ENCODE measurements at regions not wholly inside any gene's neighbourhood (a gene's known extent, or its start where the extent isn't known, plus 50 kb on each side); places are given as distances from the start of the nearest gene placed in this dataset.
"Not testable (repeated sequence)": the region's sequence is repeated elsewhere in the genome, so short reads cannot be mapped to it uniquely, and the experiment has no call there.

- H3K79me1 ChIP-seq (ENCODE audit: insufficient read depth, low read depth, low read length, poor library complexity, severe bottlenecking) = no peaks in the 10 kb centered on the region
- no peak overlapping the region for H3K9ac ChIP-seq (ENCODE audit: extremely low read depth, insufficient read length, low read length)
- no peak overlapping the region for H4K5ac ChIP-seq (ENCODE audit: insufficient read length, low read depth, low read length)
- no peak overlapping the region for H3K4me2 ChIP-seq (ENCODE audit: insufficient read depth, insufficient read length, low read length)
- no peaks in the 10 kb centered on the region for H3K79me2 ChIP-seq (ENCODE audit: insufficient read depth, low read length)
- no CpG with 5 or more reads among the region's 3 CpGs for WGBS (ENCODE audit: extremely low coverage, insufficient read length, low lambda C conversion rate)
- H3K4me1 ChIP-seq (ENCODE audit: insufficient read depth, low read length) = no peaks in the 10 kb centered on the region
- Mint-ChIP-seq H3K36me3 (ENCODE audit: insufficient read depth in 1 of 3, low read depth in 3 of 3) (no peaks in the 10 kb centered on the region; a peak in 1 of 7 replicates), H3K27ac (no peak overlapping the region), H3K4me3 (no peak overlapping the region), H3K4me1 (no peaks in the 10 kb centered on the region), H3K27me3 (ENCODE audit: low read depth) (no peaks in the 10 kb centered on the region), H3K9me3 (peaks cover under 1% of the 10 kb centered on the region in 2 experiments; a peak in 2 of 5 replicates)
- H4K91ac ChIP-seq (ENCODE audit: insufficient read length, low read depth, low read length) = no peak overlapping the region
- no peak for TF ChIP-seq CTCF (conservative IDR thresholded peaks at IDR 0.05)
- H3K9me3 ChIP-seq (ENCODE audit: control insufficient read depth, low read depth, low read length) = no peaks in the 10 kb centered on the region
- DNase-seq = no peak
- H2AK5ac ChIP-seq (ENCODE audit: insufficient read length, low read length) = no peak overlapping the region
- H3K14ac ChIP-seq (ENCODE audit: insufficient read depth, low read length) = no peak overlapping the region
- no peak overlapping the region for H3K23ac ChIP-seq (ENCODE audit: insufficient read length, low read depth, low read length)
- no peak overlapping the region for H3K4ac ChIP-seq (ENCODE audit: low read depth, low read length)
- H3K23me2 ChIP-seq (ENCODE audit: insufficient read length, low read depth, low read length, poor library complexity, severe bottlenecking) = no peaks in the 10 kb centered on the region
- no peak overlapping the region for H2BK12ac ChIP-seq (ENCODE audit: insufficient read length, low read depth, low read length)
- no peak overlapping the region for H3K18ac ChIP-seq (ENCODE audit: insufficient read length, low read depth, low read length)
- no peaks in the 10 kb centered on the region for H3K27me3 ChIP-seq (ENCODE audit: insufficient read depth, low read length)
- no peak overlapping the region for H2BK20ac ChIP-seq (ENCODE audit: low read depth, low read length, poor library complexity, severe bottlenecking)
- H2BK120ac ChIP-seq (ENCODE audit: low read depth, low read length, poor library complexity, severe bottlenecking) = no peak overlapping the region
- H2AFZ ChIP-seq (ENCODE audit: low read length) = no peak overlapping the region
- H3K56ac ChIP-seq (ENCODE audit: insufficient read length, low read depth, low read length) = no peak overlapping the region
- no peak overlapping the region for H3K27ac ChIP-seq (ENCODE audit: insufficient read length, low read depth, low read length)
- no peaks in the 10 kb centered on the region for H4K20me1 ChIP-seq (ENCODE audit: control insufficient read depth, insufficient read depth, insufficient read length)
- H4K8ac ChIP-seq (replicated peaks; ENCODE audit: insufficient read length, low read depth, low read length) = no peak overlapping the region
- no peak overlapping the region for H2BK15ac ChIP-seq (ENCODE audit: low read depth, low read length)
- no peak overlapping the region for H3T11ph ChIP-seq (ENCODE audit: low read length)
- no peak overlapping the region for H2BK5ac ChIP-seq (ENCODE audit: insufficient read length, low read length)
Measured at GRCh38 chr11:106311531-106312230, 234.2 kb downstream of the AASDHPPT start.

- no CpG with 5 or more reads among the region's 36 CpGs for WGBS (ENCODE audit: extremely low coverage, insufficient read length, low lambda C conversion rate)
Measured at GRCh38 chr11:106317208-106317773, 239.8 kb downstream of the AASDHPPT start.

More at GRCh38 chr11:106317208-106317773, 239.8 kb downstream of the AASDHPPT start:
- H3K79me1 ChIP-seq (ENCODE audit: insufficient read depth, low read depth, low read length, poor library complexity, severe bottlenecking); H3K79me2 ChIP-seq (ENCODE audit: insufficient read depth, low read length); H3K27ac ChIP-seq (ENCODE audit: insufficient read length, low read depth, low read length); H2BK15ac ChIP-seq (ENCODE audit: low read depth, low read length); DNase-seq; H3T11ph ChIP-seq (ENCODE audit: low read length); H3K56ac ChIP-seq (ENCODE audit: insufficient read length, low read depth, low read length); H4K8ac ChIP-seq (replicated peaks; ENCODE audit: insufficient read length, low read depth, low read length); H2BK12ac ChIP-seq (ENCODE audit: insufficient read length, low read depth, low read length); H3K27me3 Mint-ChIP-seq (ENCODE audit: low read depth); H2BK120ac ChIP-seq (ENCODE audit: low read depth, low read length, poor library complexity, severe bottlenecking); H3K14ac ChIP-seq (ENCODE audit: insufficient read depth, low read length); H4K91ac ChIP-seq (ENCODE audit: insufficient read length, low read depth, low read length); H3K18ac ChIP-seq (ENCODE audit: insufficient read length, low read depth, low read length); H3K23ac ChIP-seq (ENCODE audit: insufficient read length, low read depth, low read length); H3K23me2 ChIP-seq (ENCODE audit: insufficient read length, low read depth, low read length, poor library complexity, severe bottlenecking); H3K4me1 ChIP-seq (ENCODE audit: insufficient read depth, low read length); H3K9me3 ChIP-seq (ENCODE audit: control insufficient read depth, low read depth, low read length); H2AFZ ChIP-seq (ENCODE audit: low read length); H3K4me1 Mint-ChIP-seq; H3K9ac ChIP-seq (ENCODE audit: extremely low read depth, insufficient read length, low read length); H3K27me3 ChIP-seq (ENCODE audit: insufficient read depth, low read length); H4K5ac ChIP-seq (ENCODE audit: insufficient read length, low read depth, low read length); H4K20me1 ChIP-seq (ENCODE audit: control insufficient read depth, insufficient read depth, insufficient read length); H3K4me2 ChIP-seq (ENCODE audit: insufficient read depth, insufficient read length, low read length); H3K4me3 Mint-ChIP-seq; H3K27ac Mint-ChIP-seq; H2BK20ac ChIP-seq (ENCODE audit: low read depth, low read length, poor library complexity, severe bottlenecking); H2AK5ac ChIP-seq (ENCODE audit: insufficient read length, low read length); H2BK5ac ChIP-seq (ENCODE audit: insufficient read length, low read length); H3K4ac ChIP-seq (ENCODE audit: low read depth, low read length): not testable (repeated sequence)
- peaks cover 10 to 33% (median 11%) of the 10 kb centered on the region in 3 experiments for H3K36me3 Mint-ChIP-seq (ENCODE audit: insufficient read depth in 1 of 3, low read depth in 3 of 3)
- H3K9me3 Mint-ChIP-seq = peaks cover 34 to 35% of the 10 kb centered on the region in 2 experiments

Measured in H9 (cell line).